ENCODE measurements at regions not wholly inside any gene's neighbourhood (a gene's known extent, or its start where the extent isn't known, plus 50 kb on each side); places are given as distances from the start of the nearest gene placed in this dataset.

DNA sequence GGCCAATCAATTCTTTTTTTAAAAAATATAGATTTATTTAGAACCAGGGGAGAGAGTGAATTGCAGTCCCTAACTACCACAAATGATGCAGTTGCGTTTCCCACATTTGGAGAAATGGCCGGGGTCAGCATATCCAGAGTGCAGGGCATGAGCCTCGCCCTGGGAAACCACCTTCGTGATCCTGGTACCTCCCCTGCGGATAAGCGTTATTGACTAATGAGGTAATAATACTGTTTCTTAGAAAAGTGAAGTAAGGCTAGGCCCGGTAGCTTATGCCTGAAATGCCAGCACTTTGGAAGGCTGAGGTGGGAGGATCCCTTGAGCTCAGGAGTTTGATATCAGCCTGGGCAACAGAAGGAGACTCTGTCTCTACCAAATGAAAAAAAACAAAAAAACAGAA lies 111.5 kb upstream of the SLC45A1 start:
- Histone ChIP-seq H3K27ac (ENCODE audit: low read depth, low read length) (no peak overlapping the region), H3K27me3 (ENCODE audit: low read length) (no peaks in the 10 kb centered on the region), H3K4me2 (ENCODE audit: low read depth, low read length, poor library complexity, severe bottlenecking) (no peak overlapping the region), H3F3A (ENCODE audit: insufficient read depth) (no peaks in the 10 kb centered on the region), H2AFZ (ENCODE audit: low read depth, low read length, severe bottlenecking) (no peak overlapping the region), H3K36me3 (ENCODE audit: low read length) (no peaks in the 10 kb centered on the region), H4K20me1 (ENCODE audit: low read depth, low read length) (no peaks in the 10 kb centered on the region), H3K9me2 (replicated peaks; ENCODE audit: insufficient read depth, low read length) (no peaks in the 10 kb centered on the region), H3K9me3 (ENCODE audit: insufficient read depth, low read length) (no peaks in the 10 kb centered on the region), H3K79me2 (ENCODE audit: insufficient read depth, low read length) (no peaks in the 10 kb centered on the region), H3K9ac (ENCODE audit: low read length) (no peak overlapping the region), H3K4me3 (ENCODE audit: insufficient read depth, low read length, poor library complexity, severe bottlenecking) (no peak overlapping the region)
- TF ChIP-seq EZH2phosphoT487 (conservative IDR thresholded peaks at IDR 0.05; ENCODE audit: low read length): no peak
- TF ChIP-seq, protein P1, sequence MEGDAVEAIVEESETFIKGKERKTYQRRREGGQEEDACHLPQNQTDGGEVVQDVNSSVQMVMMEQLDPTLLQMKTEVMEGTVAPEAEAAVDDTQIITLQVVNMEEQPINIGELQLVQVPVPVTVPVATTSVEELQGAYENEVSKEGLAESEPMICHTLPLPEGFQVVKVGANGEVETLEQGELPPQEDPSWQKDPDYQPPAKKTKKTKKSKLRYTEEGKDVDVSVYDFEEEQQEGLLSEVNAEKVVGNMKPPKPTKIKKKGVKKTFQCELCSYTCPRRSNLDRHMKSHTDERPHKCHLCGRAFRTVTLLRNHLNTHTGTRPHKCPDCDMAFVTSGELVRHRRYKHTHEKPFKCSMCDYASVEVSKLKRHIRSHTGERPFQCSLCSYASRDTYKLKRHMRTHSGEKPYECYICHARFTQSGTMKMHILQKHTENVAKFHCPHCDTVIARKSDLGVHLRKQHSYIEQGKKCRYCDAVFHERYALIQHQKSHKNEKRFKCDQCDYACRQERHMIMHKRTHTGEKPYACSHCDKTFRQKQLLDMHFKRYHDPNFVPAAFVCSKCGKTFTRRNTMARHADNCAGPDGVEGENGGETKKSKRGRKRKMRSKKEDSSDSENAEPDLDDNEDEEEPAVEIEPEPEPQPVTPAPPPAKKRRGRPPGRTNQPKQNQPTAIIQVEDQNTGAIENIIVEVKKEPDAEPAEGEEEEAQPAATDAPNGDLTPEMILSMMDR (IDR thresholded peaks at IDR 0.05; ENCODE audit: insufficient read depth, low read length, poor library complexity, severe bottlenecking): no peak

DNA sequence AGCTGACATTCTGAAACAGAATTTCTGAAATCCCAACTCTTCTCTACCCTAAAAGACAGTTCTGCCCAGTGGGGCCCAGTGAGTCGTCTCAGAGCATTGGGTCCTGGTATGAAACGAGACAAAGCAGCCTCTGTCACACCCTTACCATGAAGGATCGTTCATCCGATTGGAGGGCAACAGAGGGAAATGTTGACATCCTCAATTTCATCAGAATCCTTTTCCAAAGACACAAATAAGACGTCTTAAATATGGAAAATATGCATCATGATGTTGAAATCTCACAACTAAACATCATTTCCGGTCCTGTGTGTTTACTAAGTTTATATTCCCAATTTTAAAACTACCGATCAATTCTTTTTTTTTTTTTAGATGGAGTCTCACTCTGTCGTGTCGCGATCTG lies 112.1 kb upstream of the SLC45A1 start:
- no peak overlapping the region for H3K27ac ChIP-seq (ENCODE audit: low read depth, low read length)
- no peaks in the 10 kb centered on the region for H3K27me3 ChIP-seq (ENCODE audit: low read length)
- no peaks in the 10 kb centered on the region for H3F3A ChIP-seq (ENCODE audit: insufficient read depth)
- no peaks in the 10 kb centered on the region for H3K9me2 ChIP-seq (replicated peaks; ENCODE audit: insufficient read depth, low read length)
- no peaks in the 10 kb centered on the region for H4K20me1 ChIP-seq (ENCODE audit: low read depth, low read length)
- no peaks in the 10 kb centered on the region for H3K9me3 ChIP-seq (ENCODE audit: insufficient read depth, low read length)
- no peak overlapping the region for H2AFZ ChIP-seq (ENCODE audit: low read depth, low read length, severe bottlenecking)
- no peaks in the 10 kb centered on the region for H3K79me2 ChIP-seq (ENCODE audit: insufficient read depth, low read length)
- TF ChIP-seq, protein P1 (IDR thresholded peaks at IDR 0.05; ENCODE audit: insufficient read depth, low read length, poor library complexity, severe bottlenecking): no peak
- TF ChIP-seq EZH2phosphoT487 (conservative IDR thresholded peaks at IDR 0.05; ENCODE audit: low read length): no peak
- H3K36me3 ChIP-seq (ENCODE audit: low read length): no peaks in the 10 kb centered on the region
- H3K4me3 ChIP-seq (ENCODE audit: insufficient read depth, low read length, poor library complexity, severe bottlenecking): no peak overlapping the region
- no peak overlapping the region for H3K9ac ChIP-seq (ENCODE audit: low read length)
- no peak overlapping the region for H3K4me2 ChIP-seq (ENCODE audit: low read depth, low read length, poor library complexity, severe bottlenecking)

- no peak overlapping the region for H2AFZ ChIP-seq (ENCODE audit: low read depth, low read length, severe bottlenecking)
- no peaks in the 10 kb centered on the region for H3K36me3 ChIP-seq (ENCODE audit: low read length)
- no peak overlapping the region for H3K27ac ChIP-seq (ENCODE audit: low read depth, low read length)
Measured at GRCh38 chr1:8204826-8205225, 113.1 kb upstream of the SLC45A1 start.

More at GRCh38 chr1:8204826-8205225, 113.1 kb upstream of the SLC45A1 start:
- H3K9me3 ChIP-seq (ENCODE audit: insufficient read depth, low read length): no peaks in the 10 kb centered on the region
- H4K20me1 ChIP-seq (ENCODE audit: low read depth, low read length): no peaks in the 10 kb centered on the region
- H3K79me2 ChIP-seq (ENCODE audit: insufficient read depth, low read length): no peaks in the 10 kb centered on the region
- no peak for TF ChIP-seq EZH2phosphoT487 (conservative IDR thresholded peaks at IDR 0.05; ENCODE audit: low read length)
- TF ChIP-seq, protein P1 (IDR thresholded peaks at IDR 0.05; ENCODE audit: insufficient read depth, low read length, poor library complexity, severe bottlenecking): no peak
- no peaks in the 10 kb centered on the region for H3K27me3 ChIP-seq (ENCODE audit: low read length)
- no peaks in the 10 kb centered on the region for H3K9me2 ChIP-seq (replicated peaks; ENCODE audit: insufficient read depth, low read length)
- no peak overlapping the region for H3K9ac ChIP-seq (ENCODE audit: low read length)
- no peak overlapping the region for H3K4me2 ChIP-seq (ENCODE audit: low read depth, low read length, poor library complexity, severe bottlenecking)
- H3K4me3 ChIP-seq (ENCODE audit: insufficient read depth, low read length, poor library complexity, severe bottlenecking): no peak overlapping the region
- H3F3A ChIP-seq (ENCODE audit: insufficient read depth): no peaks in the 10 kb centered on the region
